Stimulated activated naive B cell treated with anti-CD40 and anti-IgM and Interleukin-4, amounts not matched to agents 10 μg/mL and 1 μg/mL and 100 μg/mL, for 72 hours (primary cell): ENCODE measurements at regions not wholly inside any gene's neighbourhood (a gene's known extent, or its start where the extent isn't known, plus 50 kb on each side); places are given as distances from the start of the nearest gene placed in this dataset.

Experiments used
- ATAC-seq, 2 donors: fragments of 150-1000 bp; cut with Tn5 transposase; replicated peaks; 2 replicates each; pipeline ENCODE4 v1.10.0; 2021; ENCODE audit warnings: moderate library complexity in 1 of 2
- DNase-seq: peaks from one replicate; pipeline ENCODE4 v3.0.0; 2021
- H3K27ac Mint-ChIP-seq: one replicate; pipeline ENCODE4 v1.8.0; 2022; ENCODE audit warnings: mild to moderate bottlenecking, mixed read lengths
- H3K27me3 Mint-ChIP-seq, 2 donors: one replicate each; pipeline ENCODE4 v1.8.0; 2022; ENCODE audit warnings: mixed read lengths in 2 of 2
- H3K36me3 Mint-ChIP-seq, 2 donors: one replicate each; pipeline ENCODE4 v1.8.0; 2022; ENCODE audit warnings: mixed read lengths in 2 of 2, mild to moderate bottlenecking in 1 of 2
- H3K4me1 Mint-ChIP-seq, 2 donors: one replicate each; pipeline ENCODE4 v1.8.0; 2022; ENCODE audit warnings: mixed read lengths in 2 of 2, mild to moderate bottlenecking in 1 of 2
- H3K4me3 Mint-ChIP-seq, 2 donors: one replicate each; pipeline ENCODE4 v1.8.0; 2022; ENCODE audit warnings: mild to moderate bottlenecking in 2 of 2, mixed read lengths in 2 of 2, moderate library complexity in 1 of 2
- H3K9me3 Mint-ChIP-seq, 2 donors: one replicate each; pipeline ENCODE4 v1.8.0; 2022; ENCODE audit warnings: mixed read lengths in 2 of 2, mild to moderate bottlenecking in 1 of 2

GRCh38 chr7:123401295-123401694 is 133.1 kb downstream of the IQUB start:
- Mint-ChIP-seq H3K36me3 (no peaks in the 10 kb centered on the region), H3K4me1 (no peaks in the 10 kb centered on the region), H3K27me3 (no peaks in the 10 kb centered on the region), H3K9me3 (peaks cover 0 to 3% of the 10 kb centered on the region in 2 donors), H3K4me3 (no peak overlapping the region), H3K27ac (no peak overlapping the region)
- ATAC-seq, result no peak
- no peak for DNase-seq

GRCh38 chr7:123400196-123400595 is 134.2 kb downstream of the IQUB start:
- ATAC-seq, result no peak
- peaks cover 0 to 3% of the 10 kb centered on the region in 2 donors for H3K9me3 Mint-ChIP-seq

GRCh38 chr7:123398921-123399320 is 135.5 kb downstream of the IQUB start:
- H3K4me3 Mint-ChIP-seq, result no peak overlapping the region

More at GRCh38 chr7:123400196-123400595, 134.2 kb downstream of the IQUB start:
- H3K27me3 Mint-ChIP-seq, result no peaks in the 10 kb centered on the region
- H3K27ac Mint-ChIP-seq, result no peak overlapping the region
- no peak for DNase-seq
- no peaks in the 10 kb centered on the region for H3K4me1 Mint-ChIP-seq
- no peak overlapping the region for H3K4me3 Mint-ChIP-seq
- H3K36me3 Mint-ChIP-seq, result no peaks in the 10 kb centered on the region

GRCh38 chr7:123397746-123398338 is 136.6 kb downstream of the IQUB start:
- DNase-seq, result no peak
- no peaks in the 10 kb centered on the region for H3K36me3 Mint-ChIP-seq
- no peak overlapping the region for H3K4me3 Mint-ChIP-seq
- ATAC-seq, result no peak
- no peak overlapping the region for H3K27ac Mint-ChIP-seq
- no peaks in the 10 kb centered on the region for H3K4me1 Mint-ChIP-seq
- H3K9me3 Mint-ChIP-seq, result peaks cover 0 to 3% of the 10 kb centered on the region in 2 donors
- no peaks in the 10 kb centered on the region for H3K27me3 Mint-ChIP-seq

More at GRCh38 chr7:123398921-123399320, 135.5 kb downstream of the IQUB start:
- no peak for ATAC-seq
- Mint-ChIP-seq H3K36me3 (no peaks in the 10 kb centered on the region), H3K27me3 (no peaks in the 10 kb centered on the region), H3K4me1 (no peaks in the 10 kb centered on the region), H3K27ac (no peak overlapping the region), H3K9me3 (peaks cover 0 to 3% of the 10 kb centered on the region in 2 donors)
- no peak for DNase-seq

- Mint-ChIP-seq H3K4me1 (no peaks in the 10 kb centered on the region), H3K9me3 (no peaks in the 10 kb centered on the region), H3K4me3 (no peak overlapping the region), H3K27me3 (no peaks in the 10 kb centered on the region), H3K27ac (no peak overlapping the region), H3K36me3 (no peaks in the 10 kb centered on the region)
- DNase-seq (no peak), ATAC-seq (no peak)
These were observed 140.8 kb downstream of the IQUB start for GRCh38 chr7:123393623-123394022.

- no peaks in the 10 kb centered on the region for H3K9me3 Mint-ChIP-seq
- DNase-seq, result no peak
- H3K27ac Mint-ChIP-seq, result no peak overlapping the region
- no peaks in the 10 kb centered on the region for H3K36me3 Mint-ChIP-seq
- no peak for ATAC-seq
- no peak overlapping the region for H3K4me3 Mint-ChIP-seq
- no peaks in the 10 kb centered on the region for H3K27me3 Mint-ChIP-seq
- no peaks in the 10 kb centered on the region for H3K4me1 Mint-ChIP-seq
These were observed 162.0 kb downstream of the IQUB start for GRCh38 chr7:123372368-123372767.

- ATAC-seq, result peak; percentile 53
- Mint-ChIP-seq H3K27ac (no peak overlapping the region), H3K4me1 (no peaks in the 10 kb centered on the region), H3K36me3 (no peaks in the 10 kb centered on the region), H3K9me3 (no peaks in the 10 kb centered on the region), H3K27me3 (no peaks in the 10 kb centered on the region), H3K4me3 (no peak overlapping the region)
- DNase-seq, result no peak
These were observed 166.8 kb downstream of the IQUB start for GRCh38 chr7:123367484-123368122.

GRCh38 chr7:123367031-123367430 is 167.3 kb upstream of the SLC13A1 start:
- Mint-ChIP-seq H3K4me3 (no peak overlapping the region), H3K9me3 (no peaks in the 10 kb centered on the region), H3K36me3 (no peaks in the 10 kb centered on the region), H3K27me3 (no peaks in the 10 kb centered on the region), H3K4me1 (no peaks in the 10 kb centered on the region), H3K27ac (no peak overlapping the region)
- ATAC-seq (no peak), DNase-seq (no peak)

- Mint-ChIP-seq H3K4me3 (no peak overlapping the region), H3K9me3 (no peaks in the 10 kb centered on the region), H3K4me1 (no peaks in the 10 kb centered on the region), H3K27ac (no peak overlapping the region), H3K36me3 (no peaks in the 10 kb centered on the region), H3K27me3 (no peaks in the 10 kb centered on the region)
- DNase-seq (no peak), ATAC-seq (no peak)
These were observed 166.9 kb upstream of the SLC13A1 start for GRCh38 chr7:123366626-123367025.

GRCh38 chr7:123360631-123361030 is 160.9 kb upstream of the SLC13A1 start:
- DNase-seq (no peak), ATAC-seq (no peak)
- Mint-ChIP-seq H3K27me3 (no peaks in the 10 kb centered on the region), H3K36me3 (no peaks in the 10 kb centered on the region), H3K9me3 (no peaks in the 10 kb centered on the region), H3K4me1 (no peaks in the 10 kb centered on the region), H3K4me3 (no peak overlapping the region), H3K27ac (no peak overlapping the region)

- Mint-ChIP-seq H3K4me1 (no peaks in the 10 kb centered on the region), H3K27ac (no peak overlapping the region), H3K27me3 (no peaks in the 10 kb centered on the region), H3K4me3 (no peak overlapping the region), H3K9me3 (no peaks in the 10 kb centered on the region), H3K36me3 (no peaks in the 10 kb centered on the region)
- DNase-seq, result no peak
- no peak for ATAC-seq
These were observed 155.9 kb upstream of the SLC13A1 start for GRCh38 chr7:123355576-123356190.

GRCh38 chr7:123352973-123353372 is 153.2 kb upstream of the SLC13A1 start:
- Mint-ChIP-seq H3K27ac (no peak overlapping the region), H3K4me3 (no peak overlapping the region), H3K9me3 (no peaks in the 10 kb centered on the region), H3K36me3 (no peaks in the 10 kb centered on the region), H3K27me3 (no peaks in the 10 kb centered on the region), H3K4me1 (no peaks in the 10 kb centered on the region)
- ATAC-seq (no peak), DNase-seq (no peak)

- no peaks in the 10 kb centered on the region for H3K27me3 Mint-ChIP-seq
- ATAC-seq, result no peak
- no peak for DNase-seq
- H3K27ac Mint-ChIP-seq, result no peak overlapping the region
- no peaks in the 10 kb centered on the region for H3K4me1 Mint-ChIP-seq
- H3K4me3 Mint-ChIP-seq, result no peak overlapping the region
- H3K36me3 Mint-ChIP-seq, result no peaks in the 10 kb centered on the region
- H3K9me3 Mint-ChIP-seq, result no peaks in the 10 kb centered on the region
These were observed 152.0 kb upstream of the SLC13A1 start for GRCh38 chr7:123351516-123352505.

GRCh38 chr7:123351027-123351426 is 151.3 kb upstream of the SLC13A1 start:
- Mint-ChIP-seq H3K36me3 (no peaks in the 10 kb centered on the region), H3K27ac (no peak overlapping the region), H3K27me3 (no peaks in the 10 kb centered on the region), H3K9me3 (no peaks in the 10 kb centered on the region), H3K4me1 (no peaks in the 10 kb centered on the region), H3K4me3 (no peak overlapping the region)
- no peak for ATAC-seq
- DNase-seq, result no peak
